A673 (cell line): ENCODE measurements at regions not wholly inside any gene's neighbourhood (a gene's known extent, or its start where the extent isn't known, plus 50 kb on each side); places are given as distances from the start of the nearest gene placed in this dataset.

ENCODE experiments used
- EZH2 ChIP-seq: fragments of 200-600 bp; sonication (generic); IDR thresholded peaks from 2 replicates; pipeline ENCODE4 v1.6.1; 2017; ENCODE audit warnings: borderline replicate concordance, low read depth, mild to moderate bottlenecking, mixed read lengths, antibody characterized with exemption, low read length; ENCODE audit not compliant: poor library complexity, severe bottlenecking
- TF ChIP-seq, protein P1 (sequence below): fragments of 300-800, 200-600 bp; sonication (generic); conservative IDR thresholded peaks from 2 replicates; pipeline ENCODE4 v1.5.1; 2017; ENCODE audit warnings: low read depth, mild to moderate bottlenecking, antibody characterized with exemption, low read length, moderate library complexity, mixed read lengths

DNA sequence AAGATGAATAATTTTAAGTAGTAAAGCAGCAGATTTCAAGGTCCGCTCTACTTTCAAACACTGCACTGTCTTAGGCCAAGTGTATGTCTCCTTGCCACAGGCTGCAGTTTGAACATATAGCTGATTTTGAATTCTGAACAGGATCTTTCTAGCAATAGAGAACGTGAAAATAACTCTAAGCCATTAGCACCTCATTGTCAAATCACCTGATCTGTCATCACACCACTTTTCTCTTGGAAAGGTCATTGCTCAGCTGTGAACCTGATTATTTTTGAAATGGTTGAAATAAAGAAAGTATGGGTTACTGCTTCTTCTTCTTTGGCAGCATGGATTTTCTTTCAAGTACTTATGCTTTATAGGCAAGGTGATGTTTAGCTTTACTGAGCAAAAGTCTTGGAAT lies 357.0 kb upstream of the RORB start:
- TF ChIP-seq, protein P1, sequence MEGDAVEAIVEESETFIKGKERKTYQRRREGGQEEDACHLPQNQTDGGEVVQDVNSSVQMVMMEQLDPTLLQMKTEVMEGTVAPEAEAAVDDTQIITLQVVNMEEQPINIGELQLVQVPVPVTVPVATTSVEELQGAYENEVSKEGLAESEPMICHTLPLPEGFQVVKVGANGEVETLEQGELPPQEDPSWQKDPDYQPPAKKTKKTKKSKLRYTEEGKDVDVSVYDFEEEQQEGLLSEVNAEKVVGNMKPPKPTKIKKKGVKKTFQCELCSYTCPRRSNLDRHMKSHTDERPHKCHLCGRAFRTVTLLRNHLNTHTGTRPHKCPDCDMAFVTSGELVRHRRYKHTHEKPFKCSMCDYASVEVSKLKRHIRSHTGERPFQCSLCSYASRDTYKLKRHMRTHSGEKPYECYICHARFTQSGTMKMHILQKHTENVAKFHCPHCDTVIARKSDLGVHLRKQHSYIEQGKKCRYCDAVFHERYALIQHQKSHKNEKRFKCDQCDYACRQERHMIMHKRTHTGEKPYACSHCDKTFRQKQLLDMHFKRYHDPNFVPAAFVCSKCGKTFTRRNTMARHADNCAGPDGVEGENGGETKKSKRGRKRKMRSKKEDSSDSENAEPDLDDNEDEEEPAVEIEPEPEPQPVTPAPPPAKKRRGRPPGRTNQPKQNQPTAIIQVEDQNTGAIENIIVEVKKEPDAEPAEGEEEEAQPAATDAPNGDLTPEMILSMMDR: no peak
- TF ChIP-seq EZH2: no peak
